Natural killer cell (primary cell): ENCODE measurements at regions not wholly inside any gene's neighbourhood (a gene's known extent, or its start where the extent isn't known, plus 50 kb on each side); places are given as distances from the start of the nearest gene placed in this dataset.

Experiments
- ATAC-seq, 3 donors: fragments of 150-1000 bp in 2 of 3; fragments of 200-7000 bp in 1 of 3; cut with Tn5 transposase; 1 replicate in 1 of 3; 2 replicates in 2 of 3; pipeline ENCODE4 v1.10.0; 2021; ENCODE audit warnings: mild to moderate bottlenecking in 2 of 3, moderate library complexity in 2 of 3
- DNase-seq, 2 donors: peaks; one replicate each; pipeline versions ENCODE4 v3.0.0 to v3.0.0-alpha.2; 2013 to 2021; ENCODE audit warnings: mixed read lengths in 1 of 2
- H3K27ac ChIP-seq: one replicate; pipeline ENCODE4 v1.5.1; 2013; ENCODE audit warnings: mild to moderate bottlenecking, low read length
- H3K27me3 ChIP-seq: one replicate; pipeline ENCODE4 v1.6.1; 2013; ENCODE audit warnings: low read length; ENCODE audit not compliant: control insufficient read depth, insufficient read depth
- H3K36me3 ChIP-seq: one replicate; pipeline ENCODE4 v1.6.1; 2013; ENCODE audit warnings: low read length; ENCODE audit not compliant: control insufficient read depth, insufficient read depth
- H3K4me1 ChIP-seq: one replicate; pipeline ENCODE4 v1.6.1; 2013; ENCODE audit warnings: low read length; ENCODE audit not compliant: control insufficient read depth, insufficient read depth
- H3K4me3 ChIP-seq: one replicate; pipeline ENCODE4 v1.5.1; 2013; ENCODE audit warnings: low read length
- H3K9me3 ChIP-seq: one replicate; pipeline ENCODE4 v1.6.1; 2013; ENCODE audit warnings: low read length; ENCODE audit not compliant: control insufficient read depth, insufficient read depth
- H3K27ac Mint-ChIP-seq, 2 donors: one replicate each; pipeline ENCODE4 v1.8.0; 2022; ENCODE audit warnings: mild to moderate bottlenecking in 2 of 2, mixed read lengths in 2 of 2, moderate library complexity in 1 of 2
- H3K27me3 Mint-ChIP-seq, 2 donors: one replicate each; pipeline ENCODE4 v1.8.0; 2022; ENCODE audit warnings: low read depth in 2 of 2, mixed read lengths in 2 of 2
- H3K36me3 Mint-ChIP-seq: one replicate; pipeline ENCODE4 v1.8.0; 2022; ENCODE audit warnings: mixed read lengths
- H3K4me1 Mint-ChIP-seq, 2 donors: one replicate each; pipeline ENCODE4 v1.8.0; 2022; ENCODE audit warnings: mixed read lengths in 2 of 2
- H3K4me3 Mint-ChIP-seq: one replicate; pipeline ENCODE4 v1.8.0; 2022; ENCODE audit warnings: mild to moderate bottlenecking, moderate library complexity, mixed read lengths
- H3K9me3 Mint-ChIP-seq, 2 donors: one replicate each; pipeline ENCODE4 v1.8.0; 2022; ENCODE audit warnings: mixed read lengths in 2 of 2
- WGBS: methylation state at CpG from one replicate; pipeline ENCODE4 v1.1.7; 2013; ENCODE audit warnings: missing lambda C conversion rate; ENCODE audit not compliant: insufficient coverage; 5-methylcytosine and 5-hydroxymethylcytosine counted together
- intact Hi-C: fragments of 100-400 bp; cut with micrococcal nuclease; formaldehyde crosslinking; loops from one replicate; pipeline ENCODE4 v1.14.2; 2022
- TF ChIP-seq, protein P1 (sequence below): fragments of 200-600 bp; IDR thresholded peaks from one replicate; pipeline ENCODE4 v1.8.0; 2022; ENCODE audit warnings: antibody characterized with exemption

DNA sequence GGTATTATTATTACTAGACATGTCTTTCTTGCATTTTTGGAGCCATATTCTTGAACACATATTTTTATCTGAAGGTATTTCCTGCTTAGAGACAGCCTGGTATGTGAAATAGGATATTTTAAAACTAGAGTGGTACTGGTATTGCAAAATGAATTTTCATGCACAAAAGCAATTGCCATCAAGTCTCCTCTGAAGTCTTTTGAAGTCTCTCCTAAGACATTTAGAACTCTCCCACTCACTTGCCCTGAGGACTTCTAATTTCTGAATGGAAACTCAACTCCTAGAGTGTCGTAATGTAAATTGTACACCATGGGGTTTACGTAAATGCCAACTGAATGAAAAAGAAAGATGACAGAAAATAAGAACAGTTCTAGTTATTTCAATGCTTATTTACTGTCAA is 967.0 kb downstream of the DCDC2C start:
- DNase-seq: no peak
- Histone ChIP-seq H3K9me3 (peaks cover 18% of the 10 kb centered on the region), H3K36me3 (no peaks in the 10 kb centered on the region), H3K4me3 (no peak overlapping the region), H3K4me1 (no peaks in the 10 kb centered on the region), H3K27ac (no peak overlapping the region), H3K27me3 (no peaks in the 10 kb centered on the region)
- intact Hi-C loops: no loop called here
- WGBS: no CpG with 5 or more reads among the region's 2 CpGs
- peaks cover 15 to 18% of the 10 kb centered on the region in 2 donors for H3K9me3 Mint-ChIP-seq
- peaks cover 15% of the 10 kb centered on the region for H3K36me3 Mint-ChIP-seq
- ATAC-seq: no peak
- no peak overlapping the region for H3K4me3 Mint-ChIP-seq
- no peak overlapping the region for H3K27ac Mint-ChIP-seq
- H3K27me3 Mint-ChIP-seq: no peaks in the 10 kb centered on the region
- peaks cover 0 to 5% of the 10 kb centered on the region in 2 donors for H3K4me1 Mint-ChIP-seq
- TF ChIP-seq, protein P1, sequence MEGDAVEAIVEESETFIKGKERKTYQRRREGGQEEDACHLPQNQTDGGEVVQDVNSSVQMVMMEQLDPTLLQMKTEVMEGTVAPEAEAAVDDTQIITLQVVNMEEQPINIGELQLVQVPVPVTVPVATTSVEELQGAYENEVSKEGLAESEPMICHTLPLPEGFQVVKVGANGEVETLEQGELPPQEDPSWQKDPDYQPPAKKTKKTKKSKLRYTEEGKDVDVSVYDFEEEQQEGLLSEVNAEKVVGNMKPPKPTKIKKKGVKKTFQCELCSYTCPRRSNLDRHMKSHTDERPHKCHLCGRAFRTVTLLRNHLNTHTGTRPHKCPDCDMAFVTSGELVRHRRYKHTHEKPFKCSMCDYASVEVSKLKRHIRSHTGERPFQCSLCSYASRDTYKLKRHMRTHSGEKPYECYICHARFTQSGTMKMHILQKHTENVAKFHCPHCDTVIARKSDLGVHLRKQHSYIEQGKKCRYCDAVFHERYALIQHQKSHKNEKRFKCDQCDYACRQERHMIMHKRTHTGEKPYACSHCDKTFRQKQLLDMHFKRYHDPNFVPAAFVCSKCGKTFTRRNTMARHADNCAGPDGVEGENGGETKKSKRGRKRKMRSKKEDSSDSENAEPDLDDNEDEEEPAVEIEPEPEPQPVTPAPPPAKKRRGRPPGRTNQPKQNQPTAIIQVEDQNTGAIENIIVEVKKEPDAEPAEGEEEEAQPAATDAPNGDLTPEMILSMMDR: no peak

DNA sequence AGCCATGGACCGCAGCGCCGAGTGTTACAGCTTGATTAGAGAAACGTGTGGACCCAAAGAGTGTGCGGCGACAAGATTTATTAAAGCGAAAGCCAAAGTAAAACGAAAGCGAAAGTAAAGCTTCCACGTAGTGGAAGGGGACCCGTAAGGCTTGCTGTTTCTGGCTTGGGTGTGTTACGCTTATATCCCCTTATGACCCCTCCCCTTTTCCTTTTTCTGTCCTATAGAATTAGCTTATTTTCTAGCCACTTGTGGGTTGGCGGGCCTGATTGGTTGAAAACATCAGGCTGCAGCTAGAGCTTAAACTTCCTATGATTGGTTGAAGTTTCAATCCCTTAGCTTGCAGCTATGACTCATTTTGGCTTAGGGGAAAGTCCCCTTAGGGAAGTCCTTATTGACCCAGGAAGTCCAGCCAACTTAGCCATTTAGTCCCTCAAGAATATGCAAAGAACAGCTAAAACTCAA is 969.7 kb downstream of the DCDC2C start:
- Histone ChIP-seq H3K9me3 (peaks cover 12% of the 10 kb centered on the region), H3K4me3 (no peak overlapping the region), H3K4me1 (no peaks in the 10 kb centered on the region), H3K27me3 (no peaks in the 10 kb centered on the region), H3K27ac (no peak overlapping the region), H3K36me3 (no peaks in the 10 kb centered on the region)
- intact Hi-C loops: no loop called here
- Mint-ChIP-seq H3K9me3 (peaks cover 11 to 20% of the 10 kb centered on the region in 2 donors), H3K4me3 (no peak overlapping the region), H3K36me3 (peaks cover 7% of the 10 kb centered on the region), H3K27ac (no peak overlapping the region), H3K4me1 (peaks cover 0 to 5% of the 10 kb centered on the region in 2 donors), H3K27me3 (no peaks in the 10 kb centered on the region)
- 88% methylated on average over 12 of the region's 13 CpGs for WGBS
- no peak for DNase-seq
- ATAC-seq: no peak
- TF ChIP-seq, protein P1: no peak

DNA sequence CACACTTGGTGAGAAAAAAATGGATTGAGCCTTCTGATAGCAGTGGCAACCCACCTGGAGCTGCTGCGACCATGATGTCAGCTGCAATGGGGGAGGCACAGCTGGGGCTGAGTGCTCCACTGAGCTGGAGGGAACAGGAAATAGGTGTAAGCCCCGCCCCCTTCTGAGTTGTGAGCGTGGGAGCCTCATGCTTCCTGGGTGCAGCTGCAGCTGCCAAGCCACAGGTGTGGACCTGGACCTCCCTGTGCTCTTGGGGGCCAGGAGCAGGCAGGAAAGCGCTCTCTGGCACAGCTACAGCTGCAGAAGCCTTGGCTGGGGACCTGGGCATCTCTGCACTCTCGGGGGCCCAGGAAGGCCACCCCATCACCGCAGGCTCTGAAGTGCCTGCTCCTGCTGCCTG is 970.6 kb downstream of the DCDC2C start:
- 79% methylated on average over 6 of the region's 6 CpGs for WGBS
- no peaks in the 10 kb centered on the region for H3K36me3 ChIP-seq
- no peak overlapping the region for H3K4me3 ChIP-seq
- Mint-ChIP-seq H3K4me1 (peaks cover 0 to 5% of the 10 kb centered on the region in 2 donors), H3K36me3 (no peaks in the 10 kb centered on the region), H3K9me3 (peaks cover 7 to 22% of the 10 kb centered on the region in 2 donors), H3K27me3 (no peaks in the 10 kb centered on the region), H3K4me3 (no peak overlapping the region), H3K27ac (no peak overlapping the region)
- intact Hi-C loops: no loop called here
- TF ChIP-seq, protein P1: no peak
- DNase-seq (peak in 1 of 2 donors; percentile 9), ATAC-seq (no peak)
- no peaks in the 10 kb centered on the region for H3K27me3 ChIP-seq
- H3K9me3 ChIP-seq: peaks cover 18% of the 10 kb centered on the region
- no peak overlapping the region for H3K27ac ChIP-seq
- H3K4me1 ChIP-seq: no peaks in the 10 kb centered on the region

DNA sequence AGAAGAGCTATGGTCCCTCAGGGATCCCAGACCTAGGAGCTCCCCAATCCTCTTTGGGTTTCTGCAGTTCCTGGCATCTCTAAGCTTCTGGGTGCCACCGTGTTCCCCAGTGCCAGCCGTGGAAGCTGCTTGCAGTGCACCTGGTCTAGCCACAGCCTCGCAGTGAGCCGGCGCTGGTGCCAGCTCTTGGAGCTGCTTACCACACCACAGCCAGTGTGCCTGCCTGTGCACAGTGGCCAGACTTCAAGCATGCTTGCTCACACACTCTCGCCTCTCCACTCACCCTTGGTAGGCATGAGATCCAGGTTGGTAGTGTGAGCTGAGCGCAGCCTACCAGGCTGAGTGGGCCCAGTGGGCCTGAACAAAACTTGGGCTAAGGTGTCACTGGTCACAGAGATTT is 971.9 kb downstream of the DCDC2C start:
- Mint-ChIP-seq H3K27ac (no peak overlapping the region), H3K27me3 (no peaks in the 10 kb centered on the region), H3K4me3 (no peak overlapping the region), H3K4me1 (peaks cover 0 to 5% of the 10 kb centered on the region in 2 donors), H3K36me3 (no peaks in the 10 kb centered on the region), H3K9me3 (peaks cover 14 to 26% of the 10 kb centered on the region in 2 donors)
- H3K9me3 ChIP-seq: peaks cover 19% of the 10 kb centered on the region
- no peaks in the 10 kb centered on the region for H3K36me3 ChIP-seq
- no peak overlapping the region for H3K27ac ChIP-seq
- intact Hi-C loops: no loop called here
- no peak overlapping the region for H3K4me3 ChIP-seq
- DNase-seq (no peak), ATAC-seq (no peak)
- 89% methylated on average over 7 of the region's 7 CpGs for WGBS
- TF ChIP-seq, protein P1: no peak
- H3K27me3 ChIP-seq: no peaks in the 10 kb centered on the region
- H3K4me1 ChIP-seq: no peaks in the 10 kb centered on the region
